ENCODE measurements at regions not wholly inside any gene's neighbourhood (a gene's known extent, or its start where the extent isn't known, plus 50 kb on each side); places are given as distances from the start of the nearest gene placed in this dataset.

DNA sequence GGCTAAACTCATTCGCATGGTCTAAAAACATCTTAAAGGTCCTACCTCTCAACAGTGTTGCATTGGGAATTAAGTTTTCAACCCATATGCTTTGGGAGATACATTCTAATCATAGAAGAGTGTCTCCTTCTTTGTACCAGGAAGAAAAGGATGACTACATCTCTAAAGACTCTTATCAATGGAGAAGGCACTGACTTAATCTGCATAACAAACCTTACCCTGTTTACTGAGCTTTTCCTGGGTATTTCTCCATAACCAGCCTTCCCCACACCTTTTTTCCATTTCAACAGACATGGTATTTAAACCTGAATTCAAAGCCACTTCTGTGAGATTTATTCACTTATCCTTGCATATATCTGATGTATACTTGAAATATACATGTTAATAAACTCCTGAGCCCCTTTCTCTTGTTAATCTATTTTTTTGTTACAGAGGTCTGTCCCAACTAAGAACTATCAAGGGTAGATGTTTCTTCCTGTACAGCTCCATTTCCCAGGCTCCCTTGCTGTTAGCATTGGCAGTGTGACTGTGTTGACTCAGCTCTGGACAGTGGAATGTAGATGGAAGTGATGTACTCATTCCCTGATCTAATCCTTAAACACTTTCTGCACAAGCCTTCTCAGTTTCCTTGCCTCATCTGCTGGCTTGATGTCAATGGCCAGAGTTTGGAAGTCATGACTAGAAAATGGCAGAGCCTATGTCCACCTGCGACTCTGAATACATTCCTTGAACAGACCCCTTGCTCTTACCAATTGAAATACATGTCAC is 148.9 kb upstream of the CPEB2 start:
- Histone ChIP-seq H4K91ac (replicated peaks; ENCODE audit: insufficient read length, low read length) (no peak overlapping the region), H2BK5ac (ENCODE audit: low read depth, low read length) (no peak overlapping the region), H4K8ac (ENCODE audit: extremely low read depth, insufficient read depth, low read length) (no peak overlapping the region), H3K36me3 (ENCODE audit: control insufficient read depth in 2 of 4, insufficient read depth in 4 of 4, low read length in 3 of 4) (no peaks in the 10 kb centered on the region; a peak in 1 of 8 replicates), H3K27me3 (replicated peaks in 1 of 4; ENCODE audit: control insufficient read depth in 3 of 4, extremely low read depth in 1 of 4, insufficient read depth in 3 of 4, low read length in 3 of 4) (no peaks in the 10 kb centered on the region), H3K9me3 (ENCODE audit: insufficient read depth in 2 of 2, low read depth in 1 of 2, low read length in 1 of 2) (peaks cover 5 to 9% of the 10 kb centered on the region in 2 experiments; a peak in 3 of 4 replicates), H2AK5ac (ENCODE audit: low read depth, low read length) (no peak overlapping the region), H3K79me2 (ENCODE audit: control insufficient read depth in 1 of 2, insufficient read depth in 2 of 2, low read length in 2 of 2) (no peaks in the 10 kb centered on the region), H3K4me1 (replicated peaks in 1 of 4; ENCODE audit: control insufficient read depth in 3 of 4, insufficient read depth in 4 of 4, low read length in 3 of 4) (no peaks in the 10 kb centered on the region), H3K56ac (replicated peaks; ENCODE audit: insufficient read length, low read depth, low read length) (no peak overlapping the region), H3K4me2 (ENCODE audit: insufficient read depth in 1 of 2, low read depth in 2 of 2, low read length in 2 of 2) (no peak overlapping the region), H3K27ac (ENCODE audit: low read depth, low read length) (no peak overlapping the region), H3K79me1 (ENCODE audit: low read depth, low read length) (no peaks in the 10 kb centered on the region), H2AFZ (ENCODE audit: low read length) (no peak overlapping the region), H3K4ac (replicated peaks; ENCODE audit: insufficient read length, low read depth, low read length) (no peak overlapping the region), H4K20me1 (replicated peaks in 1 of 2; ENCODE audit: control insufficient read depth in 1 of 2, insufficient read depth in 2 of 2, low read length in 2 of 2) (no peaks in the 10 kb centered on the region), H2BK120ac (replicated peaks; ENCODE audit: low read depth, low read length) (no peak overlapping the region), H3K18ac (ENCODE audit: extremely low read depth, low read length) (no peak overlapping the region), H2BK20ac (ENCODE audit: low read length) (no peak overlapping the region), H3K23ac (ENCODE audit: insufficient read length) (no peak overlapping the region), H2BK15ac (ENCODE audit: low read length) (no peak overlapping the region), H3K4me3 (ENCODE audit: extremely low read depth in 1 of 4, insufficient read depth in 2 of 4, low read depth in 3 of 4, low read length in 4 of 4) (peak overlapping the region in 1 of 4 experiments; percentile 5; a peak in 1 of 8 replicates), H3K9ac (replicated peaks in 1 of 4; ENCODE audit: extremely low read depth in 1 of 4, low read depth in 3 of 4, low read length in 3 of 4) (no peak overlapping the region), H3K23me2 (ENCODE audit: low read depth, low read length) (no peaks in the 10 kb centered on the region), H4K5ac (ENCODE audit: insufficient read length, low read depth, low read length) (no peak overlapping the region), H3K14ac (ENCODE audit: insufficient read length) (no peak overlapping the region), H2BK12ac (ENCODE audit: low read depth, low read length) (no peak overlapping the region)
- DNase-seq (ENCODE audit: low read depth in 1 of 2, low spot score in 2 of 2) (no peak), FAIRE-seq (no peak)
- ChIA-PET CTCF (ENCODE audit: partially characterized antibody) (no interaction called here), POLR2A (ENCODE audit: partially characterized antibody) (no interaction called here)
- WGBS, 2 experiments (ENCODE audit: extremely low coverage in 1 of 2, insufficient coverage in 1 of 2, insufficient read length in 1 of 2, insufficient replicate concordance in 2 of 2, low coverage in 1 of 2, low lambda C conversion rate in 2 of 2, missing lambda C conversion rate in 1 of 2): 97% methylated on average over 2 of the region's 2 CpGs; no CpG with 5 or more reads in 1 of the 2 experiments
- TF ChIP-seq E2F6 (IDR thresholded peaks at IDR 0.05) (no peak), SP1 (IDR thresholded peaks at IDR 0.05; ENCODE audit: low read depth, low read length) (no peak), ASH2L (IDR thresholded peaks at IDR 0.05; ENCODE audit: low read length) (no peak), JUN (IDR thresholded peaks at IDR 0.05; ENCODE audit: low read depth, low read length) (no peak), POU5F1 (IDR thresholded peaks at IDR 0.05; ENCODE audit: low read depth, low read length) (no peak), SIX5 (IDR thresholded peaks at IDR 0.05; ENCODE audit: low read depth, low read length) (no peak), SRF (IDR thresholded peaks at IDR 0.05; ENCODE audit: low read depth, low read length) (no peak), PHF8 (conservative IDR thresholded peaks at IDR 0.05; ENCODE audit: low read depth, low read length) (no peak), CBX8 (IDR thresholded peaks at IDR 0.05; ENCODE audit: borderline replicate concordance, low read depth, low read length) (no peak), EGR1 (IDR thresholded peaks at IDR 0.05; ENCODE audit: borderline replicate concordance, low read depth, low read length) (no peak), RFX5 (IDR thresholded peaks at IDR 0.05; ENCODE audit: borderline replicate concordance, low read depth, low read length) (no peak), TCF12 (IDR thresholded peaks at IDR 0.05; ENCODE audit: low read depth, low read length) (no peak), SP4 (IDR thresholded peaks at IDR 0.05; ENCODE audit: low read length) (no peak), RAD21 (IDR thresholded peaks at IDR 0.05 in 1 of 2, conservative IDR thresholded peaks at IDR 0.05 in 1 of 2; ENCODE audit: low read depth in 2 of 2, low read length in 2 of 2) (no peak)

All from H1 (cell line).